D341Med (cell line): ENCODE measurements at regions not wholly inside any gene's neighbourhood (a gene's known extent, or its start where the extent isn't known, plus 50 kb on each side); places are given as distances from the start of the nearest gene placed in this dataset.

ENCODE experiments used
- DNase-seq: peaks from one replicate; pipeline ENCODE4 v3.0.0; 2012; ENCODE audit warnings: low spot score

- DNase-seq = no peak
Measured at GRCh38 chr22:47250995-47251765, 488.7 kb downstream of the TBC1D22A start.

DNA sequence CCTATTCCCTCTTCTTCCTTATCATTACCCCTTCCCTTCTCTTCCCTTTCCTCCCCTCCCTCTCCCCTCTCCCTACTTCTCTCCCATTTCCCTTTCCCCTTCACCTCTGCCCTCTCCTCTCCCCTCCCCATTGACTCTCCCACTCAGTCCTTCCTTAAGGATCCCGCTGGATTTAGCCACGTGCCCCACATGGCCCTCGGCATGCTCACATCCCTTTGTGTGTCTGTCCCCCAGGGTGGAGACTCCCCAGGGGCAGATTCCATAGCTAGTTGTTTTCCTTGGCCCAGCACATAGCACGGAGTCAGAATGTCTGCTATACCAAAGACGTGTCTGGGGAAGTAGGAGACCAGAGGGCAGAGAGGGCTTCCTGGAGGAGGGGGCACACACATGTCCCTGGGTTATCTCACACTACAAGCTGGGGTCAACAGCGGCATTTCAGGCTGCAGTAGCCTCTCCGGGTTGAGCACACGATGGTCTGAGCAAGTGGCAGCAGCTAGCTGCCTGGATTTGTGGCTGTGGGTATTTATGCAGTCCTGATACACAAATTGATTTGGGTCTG is 487.0 kb downstream of the TBC1D22A start:
- no peak for DNase-seq

DNA sequence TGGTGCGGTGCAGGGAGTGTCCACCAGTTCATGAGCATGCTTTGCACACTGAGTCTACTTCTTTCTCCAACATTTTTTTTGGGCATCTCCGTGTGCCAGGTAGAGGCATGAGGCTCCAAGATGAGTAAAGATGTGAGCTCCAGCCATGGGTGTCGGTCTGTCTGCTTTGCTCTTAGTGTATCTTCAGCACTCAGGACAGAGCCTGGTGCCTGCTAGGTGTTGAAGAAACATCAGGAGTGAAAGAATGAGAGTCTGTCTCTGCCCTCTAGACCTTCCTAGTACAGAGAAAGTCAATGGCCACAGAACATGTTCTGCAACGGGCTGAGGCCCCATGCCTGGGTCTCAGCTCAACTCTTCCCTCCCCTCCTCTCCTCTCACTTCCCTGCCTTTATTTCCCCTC is 486.5 kb downstream of the TBC1D22A start:
- no peak for DNase-seq

DNA sequence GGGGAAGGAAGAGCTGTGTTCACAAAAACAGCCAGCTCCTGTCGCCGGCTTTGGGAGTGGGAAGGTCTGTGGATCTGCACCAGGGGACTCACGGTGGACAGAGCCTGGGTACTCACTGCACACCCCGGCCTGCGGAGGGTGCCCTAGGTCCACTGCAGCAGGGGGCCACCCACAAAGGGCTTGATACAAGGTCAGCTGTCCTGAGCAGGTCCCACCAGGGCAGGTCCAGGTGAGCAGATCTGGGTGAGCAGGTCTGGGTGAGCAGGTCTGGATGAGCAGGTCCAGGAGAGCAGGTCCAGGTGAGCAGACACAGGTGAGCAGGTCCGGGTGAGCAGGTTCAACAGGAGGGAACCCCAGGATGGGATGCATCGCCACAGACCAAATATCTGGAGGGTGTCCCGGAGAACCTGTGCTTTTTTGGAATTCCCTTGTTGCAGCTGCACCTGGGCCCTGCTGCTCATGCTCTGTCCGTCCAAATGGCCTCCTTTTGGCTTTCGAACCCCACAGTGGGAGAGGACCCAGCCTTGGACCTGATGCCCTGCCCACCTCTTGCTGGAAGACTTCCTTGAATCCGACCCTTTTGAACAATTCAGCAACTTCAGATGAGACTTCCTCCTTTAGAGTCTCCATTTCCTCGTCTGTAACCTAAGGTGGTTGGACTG is 485.3 kb downstream of the TBC1D22A start:
- DNase-seq = no peak

GRCh38 chr22:47245786-47246185 is 483.3 kb downstream of the TBC1D22A start:
- DNase-seq = no peak

GRCh38 chr22:47245286-47245685 is 482.8 kb downstream of the TBC1D22A start:
- DNase-seq = no peak

GRCh38 chr22:47240116-47240515 is 477.7 kb downstream of the TBC1D22A start:
- no peak for DNase-seq

DNA sequence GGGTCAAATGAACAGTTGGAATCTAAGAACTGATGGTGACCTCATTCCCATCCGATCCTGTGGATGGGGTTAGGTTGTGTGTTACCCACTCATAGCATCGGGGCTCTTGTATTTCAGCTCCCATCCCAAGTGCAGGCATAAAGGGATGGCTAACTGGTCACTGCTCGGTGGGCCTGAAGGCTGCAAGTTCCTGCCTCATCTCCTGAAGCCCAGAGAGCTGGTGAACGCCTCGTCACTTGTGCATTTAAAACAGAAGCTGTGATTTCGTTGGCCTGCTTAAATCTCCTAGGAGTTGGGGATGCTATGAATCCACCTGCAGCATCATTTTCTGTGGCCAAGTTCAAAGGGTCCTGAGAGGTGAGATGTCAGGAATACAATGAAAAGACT is 477.0 kb downstream of the TBC1D22A start:
- DNase-seq = no peak

GRCh38 chr22:47238690-47239473 is 476.4 kb downstream of the TBC1D22A start:
- no peak for DNase-seq

DNA sequence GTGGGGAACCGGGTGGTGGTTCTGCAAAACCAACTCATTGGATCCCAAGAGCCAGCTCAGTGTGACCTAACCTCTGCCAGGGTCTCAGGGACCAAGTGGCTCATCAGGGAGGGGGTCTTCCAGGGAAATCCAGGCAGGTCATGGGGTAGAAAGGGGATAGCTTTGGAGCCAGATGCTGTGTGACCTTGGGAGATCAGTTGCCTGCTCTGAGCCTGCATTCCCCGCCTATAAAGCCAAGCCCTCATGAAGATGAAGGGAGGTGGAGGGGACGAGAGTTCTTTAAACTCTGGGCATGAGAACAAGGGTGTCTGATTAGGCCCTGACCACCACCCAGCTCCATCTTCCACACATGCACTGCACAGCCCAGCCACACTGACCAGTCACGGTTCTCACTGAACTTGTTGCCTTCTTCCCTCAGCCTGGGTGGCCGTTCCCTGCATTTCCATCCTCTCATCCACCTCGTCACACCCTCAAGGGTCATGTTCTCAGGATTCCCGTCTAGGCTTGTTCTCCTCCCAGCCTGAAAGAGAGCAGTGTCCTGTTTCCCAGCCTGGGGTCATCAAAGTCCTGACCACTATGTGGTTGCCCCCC is 475.5 kb downstream of the TBC1D22A start:
- DNase-seq = no peak

DNA sequence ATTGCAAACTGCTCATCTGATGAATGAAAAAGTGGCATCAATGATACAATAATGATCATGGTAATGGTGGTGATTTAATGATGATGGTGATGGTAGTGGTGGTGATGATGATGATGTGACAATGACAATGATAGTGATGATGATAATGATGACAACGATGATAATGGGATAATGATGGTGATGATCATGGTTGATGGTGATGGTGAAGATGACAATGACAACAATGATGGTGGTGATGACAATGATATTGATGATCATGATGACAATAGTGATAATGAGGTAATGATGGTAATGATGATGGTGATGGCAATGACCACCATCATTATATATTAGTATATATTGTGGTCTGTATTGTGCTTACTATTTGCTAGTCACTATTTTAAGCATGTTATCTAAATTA is 474.3 kb downstream of the TBC1D22A start:
- DNase-seq = no peak

DNA sequence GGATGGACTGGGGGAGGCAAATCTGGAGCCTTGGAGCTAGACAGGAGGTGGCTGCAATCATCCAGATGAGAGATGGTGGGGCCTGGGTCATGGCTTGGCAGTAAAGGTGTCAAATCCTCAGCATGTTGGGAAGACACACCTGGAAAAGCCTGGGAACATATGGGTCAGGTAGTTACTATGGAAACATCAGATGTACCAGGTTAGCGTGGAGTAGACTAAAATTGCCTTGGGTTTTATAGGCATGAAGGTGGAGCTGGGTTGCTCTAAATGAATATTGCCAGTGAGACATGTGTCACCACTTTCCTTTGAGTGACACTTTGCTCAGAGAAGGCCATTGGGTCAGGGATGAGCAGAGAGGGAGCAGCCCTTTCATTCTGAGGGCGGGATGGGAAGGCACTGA is 473.7 kb downstream of the TBC1D22A start:
- DNase-seq = no peak

DNA sequence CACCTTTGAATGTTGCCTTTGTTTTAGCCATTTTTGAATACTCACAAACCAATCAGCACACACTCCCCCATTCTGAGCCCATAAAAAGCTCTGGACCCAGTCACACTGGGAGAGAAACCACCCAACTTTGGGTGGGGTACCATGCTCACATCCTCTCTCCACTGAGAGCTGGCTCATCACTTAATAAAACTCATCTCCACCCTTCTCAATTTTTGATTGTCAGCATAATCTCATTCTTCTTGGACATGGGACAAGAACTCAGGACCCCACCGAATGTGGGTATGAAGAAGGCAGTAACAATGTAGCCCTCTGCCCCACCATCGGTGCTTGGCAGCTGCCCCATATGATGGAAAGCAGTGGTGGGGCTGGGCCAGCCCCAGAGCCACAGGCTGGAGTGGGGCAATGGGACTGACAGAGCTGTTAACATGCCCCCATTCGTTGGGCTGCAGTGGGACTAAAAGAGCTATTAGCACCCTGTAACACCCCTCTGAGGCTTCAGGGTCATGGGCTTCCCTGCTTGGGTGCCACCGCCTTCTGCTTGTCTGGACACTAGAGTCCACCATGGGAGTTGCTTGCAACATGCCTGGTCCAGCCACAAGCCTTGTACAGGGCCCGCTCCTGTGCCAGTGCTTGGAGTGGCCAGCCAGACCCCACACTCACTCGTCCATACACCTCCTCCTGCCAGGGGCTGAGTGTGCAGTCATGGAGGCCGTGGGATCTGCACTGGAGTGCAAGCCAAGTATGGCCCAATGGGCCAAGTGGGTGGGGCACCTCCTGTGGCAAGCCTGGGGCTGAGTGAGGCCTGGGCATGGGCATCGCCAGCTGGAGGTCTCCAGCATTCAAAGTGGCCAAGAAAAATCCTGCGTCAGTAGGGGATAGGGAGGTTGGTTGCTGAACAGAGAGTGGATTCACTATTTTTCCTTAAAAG is 471.1 kb downstream of the TBC1D22A start:
- no peak for DNase-seq

DNA sequence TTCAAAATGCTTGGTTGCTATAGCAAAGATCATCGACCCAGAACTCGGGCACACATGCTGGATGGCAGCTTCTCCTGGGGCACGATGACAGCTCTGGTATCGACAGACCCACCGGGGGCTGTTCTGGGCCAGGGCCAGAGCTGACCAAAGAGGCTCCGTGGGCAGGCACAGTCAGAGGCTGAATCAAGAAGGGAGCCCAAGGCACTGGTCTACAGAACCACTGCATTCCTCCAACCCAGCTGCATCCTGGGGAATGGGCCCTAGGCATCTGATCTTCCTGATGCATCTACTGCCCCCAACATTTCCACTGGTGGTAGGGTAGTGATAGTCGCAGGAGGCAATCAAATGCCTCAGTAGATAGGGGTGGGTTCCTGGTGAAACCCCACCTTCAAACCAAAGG is 470.3 kb downstream of the TBC1D22A start:
- no peak for DNase-seq

GRCh38 chr22:47232197-47232596 is 469.7 kb downstream of the TBC1D22A start:
- no peak for DNase-seq

DNA sequence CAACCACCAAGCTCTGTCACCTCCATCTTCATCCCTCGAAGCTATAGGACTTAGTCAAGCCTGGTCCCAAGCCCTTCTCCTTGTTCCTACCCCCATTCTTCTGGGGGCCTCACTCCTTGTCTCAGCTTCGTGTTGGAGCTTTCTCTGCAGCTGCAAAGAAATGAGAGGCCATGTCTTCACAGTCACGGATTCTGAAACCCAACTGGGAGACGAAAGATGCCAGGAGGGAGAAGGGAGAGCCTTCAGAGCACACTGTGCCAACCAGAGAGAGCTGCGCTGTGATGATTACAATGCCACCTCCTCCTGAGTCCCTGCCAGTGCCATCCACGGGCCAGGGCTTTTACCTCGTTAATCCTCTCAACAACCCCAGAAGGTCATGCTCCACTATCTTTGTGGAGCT is 469.3 kb downstream of the TBC1D22A start:
- no peak for DNase-seq

GRCh38 chr22:47230741-47231140 is 468.3 kb downstream of the TBC1D22A start:
- DNase-seq = no peak

DNA sequence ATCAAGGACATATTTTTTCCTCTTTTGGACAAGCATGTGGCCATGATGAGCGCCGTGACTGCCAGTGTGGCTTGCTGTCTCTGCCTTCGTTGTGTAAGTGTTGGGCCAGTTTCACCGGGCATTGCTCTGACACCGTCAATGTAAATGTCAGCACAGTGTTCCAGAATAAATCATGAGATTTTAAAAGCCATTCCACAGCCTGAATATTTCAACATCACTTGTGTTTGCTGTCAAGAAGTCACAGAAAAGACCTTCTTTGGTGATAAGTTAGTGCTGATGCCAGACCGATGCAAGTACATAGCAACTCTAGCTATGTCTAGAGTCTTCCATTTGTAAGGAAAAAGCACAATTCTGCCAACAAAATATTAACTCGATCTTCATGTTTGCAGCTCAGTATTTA is 467.8 kb downstream of the TBC1D22A start:
- DNase-seq = no peak

- DNase-seq = no peak
Measured at GRCh38 chr22:47228767-47229166, 466.3 kb downstream of the TBC1D22A start.

- DNase-seq = no peak
Measured at GRCh38 chr22:47225931-47226633, 463.6 kb downstream of the TBC1D22A start.
